ENCODE measurements at regions not wholly inside any gene's neighbourhood (a gene's known extent, or its start where the extent isn't known, plus 50 kb on each side); places are given as distances from the start of the nearest gene placed in this dataset.

- TF ChIP-seq CTCF (IDR thresholded peaks at IDR 0.05) (no peak), EP300 (IDR thresholded peaks at IDR 0.05) (no peak), POLR2AphosphoS5 (IDR thresholded peaks at IDR 0.05) (no peak), POLR2A (IDR thresholded peaks at IDR 0.05) (no peak)
- no peak for DNase-seq
- H3K27me3 ChIP-seq: no peaks in the 10 kb centered on the region
- no peak overlapping the region for H3K27ac ChIP-seq
- H3K4me1 ChIP-seq: peaks cover 0 to 17% (median 16%) of the 10 kb centered on the region in 4 donors
- H3K36me3 ChIP-seq: no peaks in the 10 kb centered on the region
- WGBS, 2 donors: 84 to 92% methylated on average over 5 of the region's 5 CpGs
- no peaks in the 10 kb centered on the region for H3K9me3 ChIP-seq
- intact Hi-C loops (cut with DNase I): loop anchor here (5.0 kb wide), 1 partner anchor 88 kb away; no protein-coding TSS in a partner anchor
- H3K4me3 ChIP-seq: no peak overlapping the region
Measured at GRCh38 chr6:5909721-5910120, 97.0 kb downstream of the NRN1 start.

DNA sequence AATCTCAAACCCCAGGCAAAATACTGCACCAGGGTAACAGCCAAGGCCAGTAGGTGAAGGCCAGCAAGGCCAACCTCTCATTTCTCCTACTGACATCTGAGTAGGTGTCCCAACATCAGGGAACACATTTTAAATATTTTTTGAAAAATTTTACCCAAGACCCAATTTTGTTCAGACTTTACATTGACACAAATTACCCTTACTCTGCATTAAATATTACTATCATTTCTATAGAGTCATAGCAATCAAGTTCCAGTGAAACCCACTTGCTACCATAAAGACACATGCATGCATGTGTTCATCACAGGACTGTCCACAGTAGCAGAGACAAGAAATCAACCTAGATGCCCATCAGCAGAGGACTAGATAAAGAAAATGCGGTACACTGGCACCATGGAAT, 99.9 kb downstream of the NRN1 start:
- no peaks in the 10 kb centered on the region for H3K27me3 ChIP-seq
- intact Hi-C loops (cut with DNase I): loop anchor here (5.0 kb wide), 1 partner anchor 90 kb away; no protein-coding TSS in a partner anchor
- H3K4me1 ChIP-seq: peaks cover 0 to 19% (median 17%) of the 10 kb centered on the region in 4 donors
- no peak for TF ChIP-seq CTCF (IDR thresholded peaks at IDR 0.05)
- no peak for TF ChIP-seq POLR2A (IDR thresholded peaks at IDR 0.05)
- TF ChIP-seq POLR2AphosphoS5 (IDR thresholded peaks at IDR 0.05): no peak
- TF ChIP-seq EP300 (IDR thresholded peaks at IDR 0.05): no peak
- no peaks in the 10 kb centered on the region for H3K9me3 ChIP-seq
- no peak overlapping the region for H3K4me3 ChIP-seq
- WGBS, 2 donors: 96 to 97% methylated on average over 1 of the region's 1 CpG
- DNase-seq: no peak
- no peaks in the 10 kb centered on the region for H3K36me3 ChIP-seq
- no peak overlapping the region for H3K27ac ChIP-seq

DNA sequence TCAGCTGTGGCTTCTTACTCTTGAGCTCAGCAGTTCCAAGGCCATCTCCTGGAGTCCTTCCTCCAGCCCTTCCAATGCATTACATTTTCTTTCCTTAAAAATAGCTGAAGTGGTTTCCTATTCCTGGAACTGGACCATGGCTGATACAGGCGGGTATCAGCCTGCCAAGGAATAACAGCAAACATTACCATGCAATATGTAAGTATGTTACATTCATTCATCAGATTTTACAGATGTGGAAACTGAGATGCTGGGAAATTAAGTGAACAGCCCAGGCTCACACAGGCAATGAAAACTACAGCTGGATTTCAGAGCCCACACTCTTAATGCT, 100.4 kb downstream of the NRN1 start:
- no peak for DNase-seq
- Histone ChIP-seq H3K27ac (peak overlapping the region in 3 of 4 donors; percentile 41 to 68 (median 60)), H3K4me3 (no peak overlapping the region), H3K27me3 (no peaks in the 10 kb centered on the region), H3K9me3 (no peaks in the 10 kb centered on the region), H3K36me3 (no peaks in the 10 kb centered on the region), H3K4me1 (peaks cover 0 to 19% (median 17%) of the 10 kb centered on the region in 4 donors)
- 91 to 93% methylated on average over 1 of the region's 1 CpG for WGBS, 2 donors
- TF ChIP-seq EP300 (IDR thresholded peaks at IDR 0.05): no peak
- no peak for TF ChIP-seq POLR2AphosphoS5 (IDR thresholded peaks at IDR 0.05)
- TF ChIP-seq POLR2A (IDR thresholded peaks at IDR 0.05): no peak
- TF ChIP-seq CTCF (IDR thresholded peaks at IDR 0.05): no peak
- intact Hi-C loops (cut with DNase I): loop anchor here (5.0 kb wide), 1 partner anchor 91 kb away; no protein-coding TSS in a partner anchor

- Histone ChIP-seq H3K4me1 (peaks cover 0 to 19% (median 17%) of the 10 kb centered on the region in 4 donors), H3K4me3 (no peak overlapping the region), H3K27me3 (no peaks in the 10 kb centered on the region), H3K27ac (peak overlapping the region; percentile 41 to 68 (median 54)), H3K9me3 (no peaks in the 10 kb centered on the region), H3K36me3 (no peaks in the 10 kb centered on the region)
- intact Hi-C loops (cut with DNase I): loop anchor here (5.0 kb wide), 1 partner anchor 92 kb away; no protein-coding TSS in a partner anchor
- 74 to 88% methylated on average over 18 of the region's 18 CpGs for WGBS, 2 donors
- DNase-seq: peak; percentile 94
- TF ChIP-seq POLR2A (IDR thresholded peaks at IDR 0.05): no peak
- peak; percentile 12 to 83 (median 54) for TF ChIP-seq POLR2AphosphoS5 (IDR thresholded peaks at IDR 0.05)
Measured at GRCh38 chr6:5905431-5906339, 101.0 kb downstream of the NRN1 start.

DNA sequence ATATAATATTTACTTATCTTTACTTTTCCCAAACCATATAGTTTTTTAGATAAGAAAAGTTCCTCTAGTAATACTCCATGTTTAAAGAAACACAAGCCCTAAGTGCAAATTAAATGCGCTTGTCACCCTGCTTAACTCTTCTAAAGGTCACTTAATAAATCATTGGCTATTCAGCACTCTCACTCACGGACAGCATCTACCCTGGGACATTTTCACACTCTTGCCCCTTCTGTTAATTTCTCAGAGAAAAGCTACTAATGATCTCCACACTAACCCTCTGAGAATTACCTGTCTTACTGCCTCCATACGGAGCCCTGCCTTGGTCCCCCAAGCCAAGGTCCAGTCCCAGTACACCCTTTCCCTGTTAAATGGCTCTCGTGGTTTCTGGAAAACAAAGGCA, 102.2 kb downstream of the NRN1 start:
- Histone ChIP-seq H3K27me3 (no peaks in the 10 kb centered on the region), H3K27ac (peak overlapping the region in 1 of 4 donors; percentile 68), H3K4me1 (peaks cover 0 to 19% (median 17%) of the 10 kb centered on the region in 4 donors), H3K36me3 (no peaks in the 10 kb centered on the region), H3K9me3 (no peaks in the 10 kb centered on the region), H3K4me3 (no peak overlapping the region)
- TF ChIP-seq POLR2A (IDR thresholded peaks at IDR 0.05) (no peak), POLR2AphosphoS5 (IDR thresholded peaks at IDR 0.05) (no peak), EP300 (IDR thresholded peaks at IDR 0.05) (no peak), CTCF (IDR thresholded peaks at IDR 0.05) (no peak)
- intact Hi-C loops (cut with DNase I): no loop called here
- WGBS, 2 donors: 61 to 65% methylated on average over 4 of the region's 4 CpGs
- no peak for DNase-seq
